B cell (primary cell): ENCODE measurements at regions not wholly inside any gene's neighbourhood (a gene's known extent, or its start where the extent isn't known, plus 50 kb on each side); places are given as distances from the start of the nearest gene placed in this dataset.

ENCODE experiments used
- ATAC-seq: fragments of 200-7000 bp; cut with Tn5 transposase; one replicate; pipeline ENCODE4 v1.10.0; 2021; ENCODE audit warnings: low read depth, mild to moderate bottlenecking, moderate number of reproducible peaks, moderate library complexity
- CTCF ChIA-PET: fragments of 350-600 bp; sonication (Branson Sonifier 250); formaldehyde crosslinking; loops from one replicate; lab custom pipeline; 2021; ENCODE audit warnings: antibody characterized with exemption, inconsistent platforms; lab: Charles Lee
- POLR2A ChIA-PET: fragments of 350-600 bp; sonication (Branson Sonifier 250); formaldehyde crosslinking; loops from one replicate; lab custom pipeline; 2021; ENCODE audit warnings: antibody characterized with exemption; lab: Charles Lee
- DNase-seq: peaks from one replicate; pipeline ENCODE4 v3.0.0; 2013
- H2AFZ ChIP-seq: 2 replicates; pipeline ENCODE4 v1.6.1; 2012; ENCODE audit warnings: mild to moderate bottlenecking, low read depth, low read length; ENCODE audit not compliant: insufficient read depth, poor library complexity, severe bottlenecking
- H3K27ac ChIP-seq, 2 donors: 1 replicate in 1 of 2; 2 replicates in 1 of 2; pipeline ENCODE4 v1.5.1; 2012 to 2013; ENCODE audit warnings: low read length in 2 of 2, mild to moderate bottlenecking in 2 of 2, moderate library complexity in 1 of 2
- H3K27me3 ChIP-seq, 4 experiments: fragments of 200-600 bp in 1 of 4; sonication (generic) in 1 of 4; replicated peaks in 1 of 4; 1 replicate in 2 of 4; 2 replicates in 2 of 4; pipeline versions ENCODE4 v1.6.1 to v1.7.0; 2013 to 2016; ENCODE audit warnings: low read length in 3 of 4, mild to moderate bottlenecking in 2 of 4, mixed read lengths in 1 of 4, moderate library complexity in 1 of 4; ENCODE audit not compliant: insufficient read depth in 4 of 4, control insufficient read depth in 3 of 4; ENCODE audit errors: control extremely low read depth in 1 of 4
- H3K36me3 ChIP-seq, 2 experiments: replicated peaks in 1 of 2; 1 replicate in 1 of 2; 2 replicates in 1 of 2; pipeline versions ENCODE4 v1.6.1 to v1.7.1; 2013; ENCODE audit warnings: low read length in 1 of 2; ENCODE audit not compliant: insufficient read depth in 2 of 2, control insufficient read depth in 1 of 2; ENCODE audit errors: control extremely low read depth in 1 of 2, extremely low read depth in 1 of 2
- H3K4me1 ChIP-seq, 2 donors: fragments of 200-600 bp in 1 of 2; sonication (generic) in 1 of 2; 1 replicate in 1 of 2; 2 replicates in 1 of 2; pipeline versions ENCODE4 v1.5.1 to v1.6.1; 2013 to 2017; ENCODE audit warnings: low read length in 2 of 2; ENCODE audit not compliant: control insufficient read depth in 2 of 2, insufficient read depth in 2 of 2
- H3K4me2 ChIP-seq: replicated peaks from 2 replicates; pipeline ENCODE3; 2012; ENCODE audit warnings: mild to moderate bottlenecking, low read depth, low read length; ENCODE audit not compliant: poor library complexity, severe bottlenecking
- H3K4me3 ChIP-seq, 5 experiments: fragments of 200-600 bp in 1 of 5; sonication (generic) in 1 of 5; 1 replicate in 3 of 5; 2 replicates in 2 of 5; pipeline versions ENCODE4 v1.5.1 to v1.7.0; 2011 to 2016; ENCODE audit warnings: low read length in 4 of 5, mild to moderate bottlenecking in 4 of 5, low read depth in 2 of 5, control low read depth in 1 of 5, moderate library complexity in 1 of 5; ENCODE audit not compliant: insufficient read depth in 1 of 5; ENCODE audit errors: control extremely low read depth in 1 of 5, extremely low read depth in 1 of 5
- H3K79me2 ChIP-seq: fragments of 200-600 bp; sonication (generic); one replicate; pipeline ENCODE4 v1.6.0; 2016; ENCODE audit warnings: low read length; ENCODE audit not compliant: control insufficient read depth, insufficient read depth
- H3K9ac ChIP-seq: fragments of 200-600 bp; sonication (generic); 2 replicates; pipeline ENCODE4 v1.6.1; 2017; ENCODE audit warnings: mild to moderate bottlenecking, low read length, moderate library complexity
- H3K9me3 ChIP-seq, 3 donors: one replicate each; pipeline versions ENCODE4 v1.6.1 to v1.7.1; 2013; ENCODE audit warnings: low read length in 2 of 3; ENCODE audit not compliant: control insufficient read depth in 2 of 3, insufficient read depth in 1 of 3; ENCODE audit errors: control extremely low read depth in 1 of 3
- H4K20me1 ChIP-seq: 2 replicates; pipeline ENCODE4 v1.6.0; 2012; ENCODE audit warnings: mild to moderate bottlenecking, low read length; ENCODE audit not compliant: insufficient read depth, control insufficient read depth, poor library complexity, severe bottlenecking
- H3K27ac Mint-ChIP-seq: one replicate; pipeline ENCODE4 v1.8.0; 2021; ENCODE audit warnings: mixed read lengths
- H3K27me3 Mint-ChIP-seq: one replicate; pipeline ENCODE4 v1.8.0; 2021; ENCODE audit warnings: mixed read lengths
- H3K4me1 Mint-ChIP-seq: one replicate; pipeline ENCODE4 v1.8.0; 2021; ENCODE audit warnings: mixed read lengths
- H3K4me3 Mint-ChIP-seq: one replicate; pipeline ENCODE4 v1.8.0; 2021; ENCODE audit warnings: mixed read lengths
- H3K9me3 Mint-ChIP-seq: one replicate; pipeline ENCODE4 v1.8.0; 2022; ENCODE audit warnings: mixed read lengths; ENCODE audit not compliant: insufficient read depth
- CTCF ChIP-seq: fragments of 200-600 bp; IDR thresholded peaks from one replicate; pipeline ENCODE4 v1.8.0; 2022; ENCODE audit warnings: antibody characterized with exemption, mild to moderate bottlenecking
- EZH2 ChIP-seq: IDR thresholded peaks from 2 replicates; pipeline ENCODE4 v1.6.1; 2012; ENCODE audit warnings: borderline replicate concordance, low read depth, mild to moderate bottlenecking, moderate library complexity, low read length; ENCODE audit not compliant: insufficient read depth, poor library complexity, severe bottlenecking
- WGBS: methylation state at CpG from one replicate; pipeline ENCODE4 v1.1.5; 2013; ENCODE audit warnings: missing lambda C conversion rate; ENCODE audit not compliant: insufficient coverage; 5-methylcytosine and 5-hydroxymethylcytosine counted together
- intact Hi-C: fragments of 100-400 bp; cut with micrococcal nuclease; formaldehyde crosslinking; loops from one replicate; pipeline ENCODE4 v1.10.0; 2022

GRCh38 chr2:19119326-19120001, 239.0 kb downstream of the OSR1 start:
- 77% methylated on average over 1 of the region's 3 CpGs for WGBS
- H3K4me2 ChIP-seq = no peak overlapping the region
- H3K9me3 Mint-ChIP-seq = peaks cover 3% of the 10 kb centered on the region
- H4K20me1 ChIP-seq = no peaks in the 10 kb centered on the region
- no peaks in the 10 kb centered on the region for H3K4me1 Mint-ChIP-seq
- H3K4me1 ChIP-seq = no peaks in the 10 kb centered on the region
- H3K36me3 ChIP-seq = no peaks in the 10 kb centered on the region
- TF ChIP-seq CTCF = no peak
- TF ChIP-seq EZH2 = no peak
- no peak overlapping the region for H3K27ac Mint-ChIP-seq
- peaks cover 0 to 4% (median 0%) of the 10 kb centered on the region in 3 donors for H3K9me3 ChIP-seq
- no peaks in the 10 kb centered on the region for H3K27me3 Mint-ChIP-seq
- intact Hi-C loops = no loop called here
- no peaks in the 10 kb centered on the region for H3K27me3 ChIP-seq
- no peak overlapping the region for H3K4me3 Mint-ChIP-seq
- no peak for DNase-seq
- POLR2A ChIA-PET = no interaction called here
- H3K4me3 ChIP-seq = no peak overlapping the region
- no peak overlapping the region for H3K27ac ChIP-seq
- H3K9ac ChIP-seq = no peak overlapping the region
- no peak for ATAC-seq
- CTCF ChIA-PET = no interaction called here
- no peaks in the 10 kb centered on the region for H3K79me2 ChIP-seq
- H2AFZ ChIP-seq = no peak overlapping the region

DNA sequence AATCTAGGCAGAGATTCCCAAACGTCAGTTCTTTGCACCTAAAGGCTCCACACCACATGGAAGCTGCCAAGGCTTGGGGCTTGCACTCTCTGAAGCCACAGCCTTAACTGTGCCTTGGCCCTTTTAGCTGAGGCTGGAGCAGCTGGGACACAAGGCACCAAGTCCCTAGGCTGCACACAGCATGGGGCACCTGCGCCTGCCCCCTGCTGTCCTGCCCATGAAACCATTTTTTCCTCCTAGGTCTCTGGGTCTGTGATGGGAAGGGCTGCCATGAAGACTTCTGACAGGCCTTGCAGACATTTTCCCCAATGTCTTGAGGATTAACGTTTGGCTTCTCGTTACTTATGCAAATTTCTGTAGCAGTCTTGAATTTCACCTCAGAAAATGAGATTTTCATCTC, 241.5 kb downstream of the OSR1 start:
- no peak overlapping the region for H3K27ac ChIP-seq
- WGBS = 61% methylated on average over 4 of the region's 4 CpGs
- no peak overlapping the region for H2AFZ ChIP-seq
- no peak for DNase-seq
- H3K4me3 ChIP-seq = no peak overlapping the region
- CTCF ChIA-PET = no interaction called here
- no peaks in the 10 kb centered on the region for H3K79me2 ChIP-seq
- peaks cover 0 to 4% (median 0%) of the 10 kb centered on the region in 3 donors for H3K9me3 ChIP-seq
- no peaks in the 10 kb centered on the region for H3K4me1 ChIP-seq
- H3K4me1 Mint-ChIP-seq = no peaks in the 10 kb centered on the region
- ATAC-seq = no peak
- H3K4me2 ChIP-seq = no peak overlapping the region
- H3K27me3 Mint-ChIP-seq = no peaks in the 10 kb centered on the region
- H3K4me3 Mint-ChIP-seq = no peak overlapping the region
- intact Hi-C loops = no loop called here
- TF ChIP-seq CTCF (no peak), EZH2 (no peak)
- no peaks in the 10 kb centered on the region for H4K20me1 ChIP-seq
- H3K27me3 ChIP-seq = no peaks in the 10 kb centered on the region
- POLR2A ChIA-PET = no interaction called here
- H3K27ac Mint-ChIP-seq = no peak overlapping the region
- H3K9ac ChIP-seq = no peak overlapping the region
- peaks cover 3% of the 10 kb centered on the region for H3K9me3 Mint-ChIP-seq
- no peaks in the 10 kb centered on the region for H3K36me3 ChIP-seq
